Neuronal stem cell (in vitro differentiated cells): ENCODE measurements at regions not wholly inside any gene's neighbourhood (a gene's known extent, or its start where the extent isn't known, plus 50 kb on each side); places are given as distances from the start of the nearest gene placed in this dataset.

Source experiments
- DNase-seq: peaks from one replicate; pipeline ENCODE4 v3.0.0-alpha.2; 2013; ENCODE audit warnings: low spot score
- H2AFZ ChIP-seq: one replicate; pipeline ENCODE4 v1.6.1; 2013; ENCODE audit warnings: mild to moderate bottlenecking, low read length, inconsistent platforms
- H2AK5ac ChIP-seq: 2 replicates; pipeline ENCODE4 v1.6.1; 2013; ENCODE audit warnings: low read depth, mild to moderate bottlenecking, inconsistent platforms, low read length, moderate library complexity, mixed read lengths
- H2BK120ac ChIP-seq: 2 replicates; pipeline ENCODE4 v1.6.1; 2013; ENCODE audit warnings: low read depth, mild to moderate bottlenecking, inconsistent platforms, low read length, moderate library complexity, mixed read lengths
- H2BK12ac ChIP-seq: one replicate; pipeline ENCODE4 v1.6.1; 2013; ENCODE audit warnings: low read length, inconsistent platforms
- H2BK15ac ChIP-seq: 2 replicates; pipeline ENCODE4 v1.6.1; 2013; ENCODE audit warnings: mild to moderate bottlenecking, low read length, inconsistent platforms, mixed read lengths
- H2BK5ac ChIP-seq: one replicate; pipeline ENCODE4 v1.6.1; 2013; ENCODE audit warnings: inconsistent platforms, mild to moderate bottlenecking, low read length, moderate library complexity
- H3K14ac ChIP-seq: one replicate; pipeline ENCODE4 v1.6.1; 2013; ENCODE audit warnings: low read length, inconsistent platforms
- H3K18ac ChIP-seq: 2 replicates; pipeline ENCODE4 v1.6.1; 2013; ENCODE audit warnings: low read length, inconsistent platforms
- H3K23ac ChIP-seq: 2 replicates; pipeline ENCODE4 v1.6.1; 2013; ENCODE audit warnings: low read depth, mild to moderate bottlenecking, mixed read lengths, low read length, inconsistent platforms; ENCODE audit not compliant: poor library complexity
- H3K27ac ChIP-seq: replicated peaks from 3 replicates; pipeline ENCODE4 v1.5.1; 2013; ENCODE audit warnings: low read length, inconsistent platforms
- H3K27me3 ChIP-seq, 3 experiments: 2 replicates each; pipeline ENCODE4 v1.6.1; 2013; ENCODE audit warnings: low read length in 3 of 3, mild to moderate bottlenecking in 2 of 3, inconsistent platforms in 1 of 3, low read depth in 1 of 3, mixed read lengths in 1 of 3, moderate library complexity in 1 of 3; ENCODE audit not compliant: control insufficient read depth in 3 of 3, insufficient read depth in 3 of 3
- H3K36me3 ChIP-seq, 2 donors: replicated peaks in 1 of 2; 2 replicates each; pipeline ENCODE4 v1.6.1; 2013; ENCODE audit warnings: low read length in 2 of 2; ENCODE audit not compliant: control insufficient read depth in 2 of 2, insufficient read depth in 2 of 2
- H3K4ac ChIP-seq: 2 replicates; pipeline ENCODE4 v1.6.1; 2013; ENCODE audit warnings: inconsistent platforms, mild to moderate bottlenecking, low read length, moderate library complexity
- H3K4me1 ChIP-seq, 2 donors: 1 replicate in 1 of 2; 2 replicates in 1 of 2; pipeline ENCODE4 v1.6.1; 2013; ENCODE audit warnings: low read length in 2 of 2, low read depth in 1 of 2; ENCODE audit not compliant: control insufficient read depth in 2 of 2, insufficient read depth in 1 of 2
- H3K4me2 ChIP-seq: one replicate; pipeline ENCODE4 v1.6.1; 2013; ENCODE audit warnings: mild to moderate bottlenecking, low read length, inconsistent platforms; ENCODE audit not compliant: insufficient read depth, poor library complexity, severe bottlenecking
- H3K4me3 ChIP-seq, 2 donors: 2 replicates each; pipeline ENCODE4 v1.5.1; 2013; ENCODE audit warnings: low read length in 2 of 2, mild to moderate bottlenecking in 2 of 2, inconsistent platforms in 1 of 2, moderate library complexity in 1 of 2
- H3K79me1 ChIP-seq: one replicate; pipeline ENCODE4 v1.6.1; 2013; ENCODE audit warnings: low read depth, mild to moderate bottlenecking, inconsistent platforms, low read length, moderate library complexity
- H3K9ac ChIP-seq: one replicate; pipeline ENCODE4 v1.6.1; 2013; ENCODE audit warnings: mild to moderate bottlenecking, low read depth, low read length, inconsistent platforms; ENCODE audit not compliant: poor library complexity
- H3K9me3 ChIP-seq, 2 donors: replicated peaks in 1 of 2; 2 replicates each; pipeline versions ENCODE3 to v1.6.1; 2013; ENCODE audit warnings: low read length in 2 of 2, mild to moderate bottlenecking in 2 of 2, inconsistent platforms in 1 of 2, low read depth in 1 of 2, mixed read lengths in 1 of 2, moderate library complexity in 1 of 2; ENCODE audit not compliant: control insufficient read depth in 2 of 2, insufficient read depth in 1 of 2
- H4K8ac ChIP-seq: one replicate; pipeline ENCODE4 v1.6.1; 2013; ENCODE audit warnings: low read depth, mild to moderate bottlenecking, inconsistent platforms, low read length, moderate library complexity
- H4K91ac ChIP-seq: one replicate; pipeline ENCODE4 v1.6.1; 2013; ENCODE audit warnings: low read length, low read depth, mild to moderate bottlenecking, inconsistent platforms; ENCODE audit not compliant: poor library complexity
- WGBS, 2 donors: extraction: QIAGEN DNeasy Blood & Tissue Kit; methylation state at CpG; one replicate each; pipeline ENCODE4 v1.1.7; 2013; ENCODE audit warnings: missing lambda C conversion rate in 2 of 2, mixed read lengths in 1 of 2; ENCODE audit not compliant: insufficient read length in 2 of 2, insufficient replicate concordance in 1 of 2; ENCODE audit errors: extremely low coverage in 2 of 2; 5-methylcytosine and 5-hydroxymethylcytosine counted together

DNA sequence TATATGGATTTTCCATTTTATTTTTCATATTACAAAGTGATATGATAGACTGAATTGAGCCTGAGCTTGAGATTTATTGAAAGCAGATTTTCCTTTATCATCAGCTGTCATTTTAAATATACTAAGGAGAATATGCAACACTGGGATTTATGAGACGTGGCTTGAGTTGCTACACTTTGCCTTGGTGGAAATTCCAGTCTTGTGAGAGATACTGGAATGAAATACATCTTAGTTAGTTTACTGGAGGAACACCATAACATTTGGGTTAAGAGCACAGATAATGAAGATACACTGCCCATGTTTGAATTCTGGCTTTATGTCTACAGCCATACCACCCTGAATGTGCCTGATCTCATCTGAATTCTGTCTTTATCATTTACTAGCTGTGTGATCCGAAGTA, 86.5 kb upstream of the IFNGR1 start:
- no CpG with 5 or more reads among the region's 2 CpGs for WGBS, 2 donors
- Histone ChIP-seq H2BK15ac (no peak overlapping the region), H3K23ac (no peak overlapping the region), H3K9me3 (peaks cover 0 to 2% of the 10 kb centered on the region in 2 donors), H3K4me2 (no peak overlapping the region), H3K36me3 (no peaks in the 10 kb centered on the region), H3K14ac (no peak overlapping the region), H4K8ac (no peak overlapping the region), H2BK12ac (no peak overlapping the region), H2AFZ (no peak overlapping the region), H3K9ac (no peak overlapping the region), H4K91ac (no peak overlapping the region), H3K4ac (no peak overlapping the region), H3K4me1 (no peaks in the 10 kb centered on the region), H3K18ac (no peak overlapping the region), H3K27ac (no peak overlapping the region), H3K27me3 (peaks cover 0 to 5% (median 0%) of the 10 kb centered on the region in 3 experiments), H2BK120ac (no peak overlapping the region), H3K4me3 (no peak overlapping the region), H2BK5ac (no peak overlapping the region), H2AK5ac (no peak overlapping the region), H3K79me1 (no peaks in the 10 kb centered on the region)
- no peak for DNase-seq

DNA sequence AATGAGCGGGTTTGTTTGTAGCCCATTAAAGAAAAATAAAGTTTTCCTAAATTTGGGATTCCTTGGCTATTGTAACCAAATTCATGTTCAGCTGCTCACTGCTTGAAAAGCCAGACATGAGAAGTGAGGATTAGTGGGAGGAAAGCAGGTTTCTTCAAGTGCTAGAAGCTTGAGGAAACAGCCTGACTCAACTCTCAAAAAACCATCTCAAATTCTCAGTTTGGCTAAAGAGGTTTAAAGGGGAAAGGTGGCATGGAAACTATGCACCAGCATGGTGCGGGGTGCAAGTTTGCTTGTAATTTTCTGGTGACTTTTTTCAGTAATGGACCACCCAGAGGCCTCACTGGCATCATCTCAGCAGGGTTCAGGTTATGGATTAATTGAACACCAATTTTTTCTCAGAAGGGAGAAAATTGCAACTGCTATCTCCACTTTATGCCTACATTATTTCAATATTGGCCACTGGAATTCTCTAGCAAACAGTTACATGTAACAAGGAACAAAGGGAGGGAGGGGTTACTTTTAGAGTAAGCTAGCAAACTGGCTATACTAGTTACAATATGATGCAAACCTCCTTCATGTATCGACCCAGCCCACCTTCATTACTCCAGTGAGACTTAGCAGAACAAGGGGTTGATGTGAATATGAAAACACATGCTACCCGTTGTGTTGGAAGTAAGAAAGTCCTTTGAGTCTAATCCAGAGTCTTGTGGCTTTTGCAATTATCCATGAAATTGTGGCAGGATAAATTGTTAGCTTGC, 85.0 kb upstream of the IFNGR1 start:
- Histone ChIP-seq H3K9ac (no peak overlapping the region), H2BK15ac (no peak overlapping the region), H2AFZ (no peak overlapping the region), H3K9me3 (peaks cover 0 to 1% of the 10 kb centered on the region in 2 donors), H3K27me3 (peaks cover 0 to 8% (median 0%) of the 10 kb centered on the region in 3 experiments), H2AK5ac (no peak overlapping the region), H3K36me3 (no peaks in the 10 kb centered on the region), H3K4me1 (no peaks in the 10 kb centered on the region), H3K27ac (no peak overlapping the region), H3K18ac (no peak overlapping the region), H3K79me1 (no peaks in the 10 kb centered on the region), H3K14ac (no peak overlapping the region), H2BK12ac (no peak overlapping the region), H2BK5ac (no peak overlapping the region), H2BK120ac (no peak overlapping the region), H3K4me2 (no peak overlapping the region), H3K4ac (no peak overlapping the region), H3K4me3 (no peak overlapping the region), H4K91ac (no peak overlapping the region), H4K8ac (no peak overlapping the region), H3K23ac (no peak overlapping the region)
- no CpG with 5 or more reads among the region's 4 CpGs for WGBS, 2 donors
- DNase-seq = no peak

DNA sequence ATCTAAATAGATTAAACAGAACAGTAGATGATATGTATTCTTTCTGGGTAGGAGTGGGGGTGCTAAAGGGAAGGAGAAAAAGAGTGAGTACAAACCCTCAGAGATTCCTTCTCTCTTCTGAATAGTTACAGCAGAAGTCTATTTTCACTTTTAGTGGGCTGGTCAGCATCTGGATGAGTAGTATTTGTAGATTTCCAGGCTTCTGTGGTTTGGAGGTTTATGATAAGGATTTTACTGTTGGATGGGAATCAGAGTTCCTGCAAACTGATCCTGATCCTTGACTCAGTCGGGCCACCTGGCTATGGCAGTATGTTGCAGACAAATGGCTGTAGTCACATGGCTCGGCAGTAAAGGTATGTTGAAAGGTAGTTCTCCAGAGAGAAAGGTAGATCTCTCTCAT, 84.3 kb upstream of the IFNGR1 start:
- no peak overlapping the region for H2AFZ ChIP-seq
- no peak overlapping the region for H3K4me3 ChIP-seq
- no peak overlapping the region for H2BK15ac ChIP-seq
- DNase-seq = no peak
- no peak overlapping the region for H2AK5ac ChIP-seq
- no peak overlapping the region for H4K91ac ChIP-seq
- H3K4ac ChIP-seq = no peak overlapping the region
- peaks cover 0 to 8% (median 0%) of the 10 kb centered on the region in 3 experiments for H3K27me3 ChIP-seq
- no peak overlapping the region for H2BK120ac ChIP-seq
- no peak overlapping the region for H3K23ac ChIP-seq
- H2BK12ac ChIP-seq = no peak overlapping the region
- H4K8ac ChIP-seq = no peak overlapping the region
- no peak overlapping the region for H3K14ac ChIP-seq
- no CpG with 5 or more reads among the region's 2 CpGs for WGBS, 2 donors
- no peak overlapping the region for H3K18ac ChIP-seq
- H3K4me1 ChIP-seq = peaks cover 0 to 1% of the 10 kb centered on the region in 2 donors
- H3K4me2 ChIP-seq = no peak overlapping the region
- no peak overlapping the region for H3K9ac ChIP-seq
- H2BK5ac ChIP-seq = no peak overlapping the region
- no peak overlapping the region for H3K27ac ChIP-seq
- H3K9me3 ChIP-seq = no peaks in the 10 kb centered on the region
- no peaks in the 10 kb centered on the region for H3K36me3 ChIP-seq
- no peaks in the 10 kb centered on the region for H3K79me1 ChIP-seq

DNA sequence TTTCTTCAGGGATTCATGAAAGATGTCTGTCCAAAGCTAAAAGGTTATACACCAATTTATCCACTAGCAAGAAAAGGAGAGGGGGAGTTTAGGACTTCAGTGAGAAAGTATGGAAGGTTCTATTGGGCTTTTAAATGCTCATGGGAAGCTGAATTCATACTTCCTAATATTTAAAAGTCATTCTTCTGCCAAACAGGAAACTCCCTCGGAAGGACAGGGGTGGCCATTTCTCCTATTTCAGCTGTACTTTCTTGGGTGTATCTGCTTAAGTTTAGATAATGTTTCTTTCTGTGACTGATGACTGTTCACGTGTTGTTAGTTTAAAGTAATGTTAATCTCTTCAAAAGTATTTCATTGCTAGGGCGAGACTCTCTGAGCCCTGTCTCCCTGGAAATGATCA, 80.5 kb upstream of the IFNGR1 start:
- H2BK12ac ChIP-seq = no peak overlapping the region
- no peak overlapping the region for H2BK15ac ChIP-seq
- no peaks in the 10 kb centered on the region for H3K36me3 ChIP-seq
- peaks cover 0 to 6% of the 10 kb centered on the region in 2 donors for H3K4me1 ChIP-seq
- H4K8ac ChIP-seq = no peak overlapping the region
- H3K23ac ChIP-seq = no peak overlapping the region
- H3K4me3 ChIP-seq = no peak overlapping the region
- H3K14ac ChIP-seq = no peak overlapping the region
- H3K4ac ChIP-seq = no peak overlapping the region
- no peak overlapping the region for H3K4me2 ChIP-seq
- no peak overlapping the region for H4K91ac ChIP-seq
- peaks cover 0 to 11% (median 3%) of the 10 kb centered on the region in 3 experiments for H3K27me3 ChIP-seq
- WGBS, 2 donors = no CpG with 5 or more reads among the region's 3 CpGs
- H2AFZ ChIP-seq = no peak overlapping the region
- H3K9me3 ChIP-seq = no peaks in the 10 kb centered on the region
- no peak overlapping the region for H3K18ac ChIP-seq
- H2AK5ac ChIP-seq = no peak overlapping the region
- no peak overlapping the region for H3K27ac ChIP-seq
- no peak overlapping the region for H2BK120ac ChIP-seq
- DNase-seq = no peak
- no peak overlapping the region for H3K9ac ChIP-seq
- no peaks in the 10 kb centered on the region for H3K79me1 ChIP-seq
- H2BK5ac ChIP-seq = no peak overlapping the region
